PC-9 (cell line): ENCODE measurements at regions not wholly inside any gene's neighbourhood (a gene's known extent, or its start where the extent isn't known, plus 50 kb on each side); places are given as distances from the start of the nearest gene placed in this dataset.

Source experiments
- CTCF ChIP-seq: fragments of 200-600 bp; sonication (generic); conservative IDR thresholded peaks from 2 replicates; pipeline ENCODE4 v1.6.1; 2017; ENCODE audit warnings: mixed run types, antibody characterized with exemption, mild to moderate bottlenecking, moderate library complexity
- EZH2 ChIP-seq: fragments of 200-600 bp; sonication (generic); IDR thresholded peaks from 2 replicates; pipeline ENCODE4 v1.8.0; 2017; ENCODE audit warnings: antibody characterized with exemption, low read depth

- TF ChIP-seq CTCF = no peak
- no peak for TF ChIP-seq EZH2
Measured at GRCh38 chr6:128617285-128617684, 96.9 kb upstream of the PTPRK start.
